GM18505 (cell line): ENCODE measurements at regions not wholly inside any gene's neighbourhood (a gene's known extent, or its start where the extent isn't known, plus 50 kb on each side); places are given as distances from the start of the nearest gene placed in this dataset.

ENCODE experiments used
- ATAC-seq: cut with Tn5 transposase; IDR thresholded peaks from one replicate; pipeline ENCODE4 v1.9.1; 2021; ENCODE audit not compliant: unreplicated experiment
- POLR2A ChIP-seq: IDR thresholded peaks from 4 replicates; pipeline ENCODE4 v1.6.1; 2011; ENCODE audit warnings: borderline replicate concordance; ENCODE audit not compliant: insufficient read depth, insufficient read length; ENCODE audit errors: extremely low read depth

GRCh38 chr1:59237900-59238299 is 59.0 kb upstream of the FGGY start:
- ATAC-seq: no peak
- no peak for TF ChIP-seq POLR2A

GRCh38 chr1:59238333-59238934 is 58.5 kb upstream of the FGGY start:
- no peak for ATAC-seq
- TF ChIP-seq POLR2A: no peak

- no peak for ATAC-seq
These were observed 57.9 kb upstream of the FGGY start for GRCh38 chr1:59238993-59239392.

GRCh38 chr1:59241909-59242308 is 55.0 kb upstream of the FGGY start:
- no peak for ATAC-seq
- TF ChIP-seq POLR2A: no peak

More at GRCh38 chr1:59238993-59239392, 57.9 kb upstream of the FGGY start:
- no peak for TF ChIP-seq POLR2A

GRCh38 chr1:59242370-59242769 is 54.5 kb upstream of the FGGY start:
- TF ChIP-seq POLR2A: no peak
- ATAC-seq: no peak

- TF ChIP-seq POLR2A: no peak
- no peak for ATAC-seq
These were observed 53.3 kb upstream of the FGGY start for GRCh38 chr1:59243550-59243949.

- TF ChIP-seq POLR2A: no peak
- no peak for ATAC-seq
These were observed 52.9 kb upstream of the FGGY start for GRCh38 chr1:59243978-59244377.

- no peak for ATAC-seq
- no peak for TF ChIP-seq POLR2A
These were observed 52.0 kb upstream of the FGGY start for GRCh38 chr1:59244891-59245290.
